Stimulated activated CD8-positive, alpha-beta memory T cell treated with anti-CD3 and anti-CD28 coated beads, Interleukin-4, amount 100 ng/mL, for 24 hours (primary cell): ENCODE measurements at regions not wholly inside any gene's neighbourhood (a gene's known extent, or its start where the extent isn't known, plus 50 kb on each side); places are given as distances from the start of the nearest gene placed in this dataset.
"Not testable (repeated sequence)": the region's sequence is repeated elsewhere in the genome, so short reads cannot be mapped to it uniquely, and the experiment has no call there.

Experiments used
- DNase-seq: peaks from one replicate; pipeline ENCODE4 v3.0.0-alpha.2; 2020; ENCODE audit warnings: low read depth

DNA sequence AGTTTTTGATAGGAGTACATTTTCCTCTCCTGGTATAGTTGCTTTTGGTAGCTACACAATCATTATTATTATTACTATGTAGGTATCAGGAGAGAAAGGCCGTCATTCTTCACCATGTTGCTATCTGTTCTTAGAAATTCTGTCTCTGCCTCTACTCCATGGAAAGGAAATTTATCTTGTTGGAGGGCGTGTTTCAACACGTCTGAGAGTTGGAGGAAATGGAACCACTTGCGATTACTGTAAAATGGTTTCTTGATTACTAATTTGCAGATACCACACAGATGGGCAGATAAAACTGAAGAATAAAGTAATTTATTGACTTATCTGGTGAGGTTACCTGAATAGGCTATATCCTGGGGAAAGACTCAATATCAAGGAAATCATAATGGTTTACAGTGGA, 488.4 kb downstream of the NR2F2 start:
- DNase-seq: no peak

DNA sequence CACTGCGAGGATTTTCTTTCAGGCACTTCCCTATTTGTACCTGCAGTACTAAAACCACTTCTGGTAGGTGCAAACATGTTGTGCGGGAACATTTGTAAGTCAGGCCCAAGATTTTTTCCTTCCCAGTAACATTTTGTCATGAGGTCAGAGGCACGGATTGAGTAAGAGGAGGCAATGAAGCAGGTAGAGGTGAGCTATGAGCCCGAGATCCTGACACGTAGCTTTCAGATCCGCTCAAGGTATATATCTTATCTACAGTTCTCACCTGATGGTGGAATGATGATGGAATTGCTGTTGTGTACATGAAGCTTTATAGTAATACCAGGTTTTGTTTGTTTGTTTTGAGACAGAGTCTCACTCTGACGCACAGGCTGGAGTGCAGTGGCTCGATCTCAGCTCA, 497.5 kb downstream of the NR2F2 start:
- no peak for DNase-seq

DNA sequence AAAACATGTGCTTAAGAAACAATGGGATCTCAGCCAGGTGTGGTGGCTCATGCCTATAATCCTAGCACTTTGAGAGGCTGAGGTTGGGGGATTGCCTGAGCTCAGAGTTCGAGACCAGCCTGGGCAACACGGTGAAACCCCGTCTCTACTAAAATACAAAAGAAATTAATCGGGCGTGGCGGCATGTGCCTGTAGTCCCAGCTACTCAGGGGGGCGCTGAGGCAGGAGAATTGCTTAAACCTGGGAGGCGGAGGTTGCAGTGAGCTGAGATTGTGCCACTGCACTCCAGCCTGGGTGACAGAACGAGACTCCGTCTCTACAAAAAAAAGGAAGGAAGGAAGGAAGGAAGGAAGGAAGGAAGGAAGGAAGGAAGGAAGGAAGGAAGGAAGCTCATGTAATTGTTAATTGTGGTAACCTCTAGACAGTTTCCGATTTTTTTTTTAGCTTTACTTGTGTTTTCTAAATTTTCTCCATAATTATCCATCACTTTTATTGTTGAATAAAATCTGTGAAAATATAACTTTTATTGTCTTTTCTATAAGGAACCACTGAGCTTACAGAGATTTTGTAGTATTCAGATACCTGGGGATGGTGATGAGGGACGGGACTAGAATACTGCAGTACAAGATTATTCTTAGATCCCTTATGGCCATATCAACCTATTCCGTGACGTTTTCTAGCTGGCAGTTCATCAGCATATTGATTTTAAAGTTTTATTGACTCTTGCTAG, 506.9 kb downstream of the NR2F2 start:
- DNase-seq: no peak

DNA sequence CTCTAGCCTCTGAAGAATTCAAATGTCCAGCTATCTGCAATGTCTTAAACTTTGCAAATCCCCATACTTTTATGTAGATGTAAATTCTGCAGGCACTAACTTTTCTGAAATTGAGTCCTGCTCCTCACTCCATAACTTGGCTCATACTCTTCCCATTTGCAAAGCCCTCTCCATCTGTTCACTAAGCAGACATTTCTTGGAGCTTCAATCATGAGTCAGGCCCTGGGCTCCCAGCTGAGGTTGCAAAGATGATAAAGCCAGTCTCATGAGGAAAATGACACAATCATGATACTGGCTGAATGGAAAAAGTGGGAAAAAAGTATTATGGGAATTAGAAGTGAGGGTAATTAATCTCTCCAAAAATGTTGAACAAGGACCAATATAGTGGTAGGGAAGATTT, 507.6 kb downstream of the NR2F2 start:
- DNase-seq: no peak

DNA sequence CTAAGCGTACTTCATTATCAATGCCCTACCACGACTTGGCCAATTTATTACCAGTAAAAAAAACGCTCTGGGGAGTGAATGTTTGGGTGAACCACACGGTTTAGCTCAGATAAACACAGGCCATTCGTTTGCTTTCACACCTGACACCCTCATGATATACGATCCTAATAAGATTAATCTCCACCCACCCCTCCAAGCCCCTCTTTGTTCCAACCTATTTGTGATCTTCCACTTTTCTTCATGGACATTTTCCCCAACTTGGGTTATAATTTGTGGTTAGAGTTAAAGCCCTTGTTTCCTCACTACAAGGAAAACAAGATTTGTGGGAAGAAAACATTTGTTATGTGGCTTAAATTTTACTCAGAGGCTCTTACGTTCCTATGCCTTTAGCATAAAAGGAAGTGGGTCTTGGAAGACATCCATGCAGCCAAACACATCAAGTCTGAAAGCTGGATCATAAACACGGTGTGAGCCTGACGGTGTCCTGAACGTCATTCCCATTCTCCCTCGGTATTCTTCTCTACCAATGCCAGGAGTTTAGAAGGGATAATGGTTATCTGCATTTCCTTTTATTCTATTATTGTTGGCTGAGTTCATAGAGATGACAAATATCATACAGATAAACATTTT, 518.9 kb downstream of the NR2F2 start:
- DNase-seq: no peak

DNA sequence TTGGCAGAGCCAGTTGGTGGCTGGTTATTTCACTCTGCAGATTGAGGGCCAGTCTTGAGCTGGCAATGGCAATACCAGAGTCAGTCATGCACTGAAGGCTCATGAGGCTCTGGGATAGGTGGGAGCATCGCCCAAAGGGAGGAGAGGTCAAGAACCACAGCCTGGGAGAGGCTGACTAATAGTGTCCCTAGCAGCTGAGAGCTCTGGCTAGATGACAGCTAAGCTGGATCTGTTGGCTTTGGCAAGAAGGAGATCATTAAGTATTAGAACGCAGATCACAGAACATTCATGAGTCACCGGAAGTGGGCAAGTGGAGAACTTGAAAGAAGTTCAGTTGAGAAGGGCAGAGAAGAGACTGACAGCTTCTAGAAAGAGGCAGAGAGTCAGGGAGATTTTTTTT, 521.1 kb downstream of the NR2F2 start:
- DNase-seq: no peak

DNA sequence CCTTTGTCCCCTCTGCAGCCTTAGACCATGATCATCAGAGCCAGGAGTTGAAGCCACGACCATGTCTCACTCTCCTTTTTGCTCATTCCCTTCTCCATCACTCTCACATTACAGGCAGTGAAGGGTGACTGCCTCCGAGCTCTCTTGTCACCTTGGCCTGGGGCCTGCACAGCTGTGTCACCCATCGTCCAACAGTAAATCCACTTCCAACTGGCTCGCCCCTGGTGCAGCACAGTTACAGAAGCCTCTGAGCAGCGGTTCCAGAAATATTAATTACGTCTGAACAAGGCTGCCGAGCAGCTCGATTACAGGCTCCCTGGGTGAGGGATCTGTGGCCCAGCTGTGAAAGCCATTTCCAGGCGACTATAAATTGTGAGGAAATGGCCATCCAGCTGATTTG, 528.2 kb downstream of the NR2F2 start:
- DNase-seq: no peak

DNA sequence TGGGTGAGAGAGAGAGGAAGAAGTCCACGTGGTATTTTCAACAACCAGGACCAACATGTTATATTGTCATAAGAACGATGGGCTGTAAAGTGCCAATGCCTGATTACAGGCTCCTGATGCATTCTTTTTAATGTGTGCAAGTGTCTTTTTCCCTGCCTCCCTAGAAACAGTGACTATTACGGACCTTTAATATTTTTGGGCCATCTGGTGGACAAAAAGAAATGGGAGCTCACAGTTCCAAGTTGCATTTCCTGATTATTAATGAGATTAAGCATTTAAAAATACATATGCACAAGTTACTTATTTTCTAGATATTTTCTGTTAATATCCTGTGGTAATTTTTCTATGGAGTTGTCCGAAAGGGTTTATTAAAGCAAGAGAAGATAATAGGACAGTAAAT, 530.2 kb downstream of the NR2F2 start:
- no peak for DNase-seq

DNA sequence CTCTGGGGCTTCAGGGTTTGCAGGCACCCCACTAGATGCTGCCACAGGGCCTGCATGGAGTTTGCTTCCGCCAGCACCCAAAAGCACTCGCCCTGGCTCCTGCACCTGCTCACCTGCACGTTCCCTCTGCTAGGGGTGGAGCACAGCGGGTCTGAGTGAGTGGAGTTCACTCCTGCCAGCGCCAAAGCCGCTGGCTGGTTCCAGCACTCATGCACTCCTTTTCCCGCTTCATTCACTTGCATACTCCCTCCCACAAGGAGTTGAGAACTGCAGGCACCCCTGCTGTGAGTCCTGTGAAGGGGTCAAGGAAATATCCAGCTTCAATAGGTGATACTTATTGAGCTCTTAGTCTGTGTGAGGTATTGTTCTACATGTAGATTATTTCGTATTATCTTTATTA, 537.5 kb downstream of the NR2F2 start:
- no peak for DNase-seq

DNA sequence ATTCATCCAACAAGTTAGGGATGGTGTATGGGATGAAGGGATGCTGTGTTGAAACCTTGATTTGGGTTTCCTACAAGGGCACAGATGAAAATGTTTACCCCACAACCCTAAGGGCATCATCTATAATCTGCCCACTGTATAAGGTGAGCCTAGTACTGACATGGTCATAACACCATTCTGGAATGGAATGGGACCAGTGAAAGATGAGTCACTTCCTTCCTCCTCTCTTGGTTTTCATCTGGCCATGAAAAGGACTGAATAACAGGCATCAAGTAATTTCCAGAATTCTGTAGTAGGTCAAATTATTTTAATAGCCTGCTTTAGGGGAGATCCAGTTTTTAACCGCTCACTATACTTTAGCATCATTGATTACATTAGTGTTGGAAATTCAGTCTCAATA, 538.6 kb downstream of the NR2F2 start:
- no peak for DNase-seq

DNA sequence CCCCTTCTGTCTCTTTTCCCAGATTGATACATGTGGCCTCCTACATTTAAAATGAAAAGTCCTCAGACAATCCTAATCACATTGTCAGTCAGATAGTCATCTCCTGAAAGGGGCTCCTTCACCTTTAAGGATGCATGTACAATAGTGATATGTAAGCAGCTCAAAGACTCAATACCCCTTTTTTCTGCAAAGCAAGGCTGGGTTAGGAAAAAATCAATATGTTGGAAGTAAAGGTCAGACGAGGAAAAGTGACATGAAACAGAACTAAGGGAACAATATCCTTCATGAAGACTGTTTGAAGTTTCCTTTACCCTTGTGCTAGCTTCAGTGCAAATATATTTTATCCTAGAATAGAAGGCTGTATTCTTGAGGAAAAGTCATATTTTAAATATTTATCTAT, 539.3 kb downstream of the NR2F2 start:
- no peak for DNase-seq

DNA sequence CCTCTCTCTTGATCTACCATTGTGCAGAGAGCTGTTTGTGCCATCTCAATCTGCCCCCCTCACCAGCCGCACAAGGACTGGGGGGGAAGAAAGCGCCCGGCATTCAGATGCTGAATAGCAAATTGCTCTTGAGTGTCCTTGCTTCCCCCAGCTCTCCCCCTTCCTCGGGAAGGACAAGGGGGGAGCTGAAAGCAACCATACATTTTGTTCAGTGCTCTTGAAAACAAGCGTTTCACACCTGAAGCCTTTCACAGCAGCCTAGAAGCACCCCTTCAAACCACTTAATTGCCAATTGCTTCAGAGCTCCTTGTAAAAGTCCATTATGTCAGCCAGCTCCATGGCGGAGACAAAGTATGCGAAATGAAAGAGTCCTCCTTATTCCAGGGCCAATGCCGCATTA, 540.1 kb downstream of the NR2F2 start:
- DNase-seq: no peak

DNA sequence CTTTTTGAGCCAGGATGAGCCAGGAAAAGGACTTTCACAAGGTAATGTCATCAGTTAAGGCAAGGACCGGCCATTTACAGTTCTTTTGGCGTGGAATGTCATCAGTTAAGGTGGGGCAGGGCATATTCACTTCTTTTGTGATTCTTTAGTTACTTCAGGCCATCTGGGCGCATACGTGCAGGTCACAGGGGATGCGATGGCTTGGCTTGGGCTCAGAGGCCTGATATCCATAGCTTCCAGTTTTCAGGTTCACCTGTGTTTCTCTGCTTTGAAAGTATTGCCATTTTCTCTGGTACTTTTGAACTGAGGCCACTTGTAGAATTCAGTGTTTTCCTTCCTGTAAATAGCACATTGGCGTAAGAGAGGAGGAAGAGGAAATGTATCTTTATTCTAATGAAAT, 546.9 kb downstream of the NR2F2 start:
- not testable (repeated sequence) for DNase-seq

DNA sequence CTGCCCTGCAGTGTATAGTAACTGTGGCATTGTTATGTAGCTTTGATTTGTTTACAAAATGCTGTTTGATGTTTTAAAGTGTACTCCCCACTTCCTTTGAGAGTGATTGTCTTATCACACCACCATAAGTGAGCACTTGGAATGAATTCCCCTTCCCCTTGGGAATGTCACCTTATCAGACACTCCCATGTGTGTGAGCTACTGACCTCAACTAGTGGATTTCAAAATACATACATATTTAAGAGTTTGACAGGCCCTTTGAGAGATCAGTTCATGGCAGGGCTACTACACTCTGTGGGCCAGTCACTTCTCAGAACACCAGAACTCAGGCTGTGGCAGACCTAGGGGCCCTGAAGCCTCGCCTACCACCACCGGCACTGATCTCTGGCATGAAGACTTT, 547.6 kb downstream of the NR2F2 start:
- no peak for DNase-seq

DNA sequence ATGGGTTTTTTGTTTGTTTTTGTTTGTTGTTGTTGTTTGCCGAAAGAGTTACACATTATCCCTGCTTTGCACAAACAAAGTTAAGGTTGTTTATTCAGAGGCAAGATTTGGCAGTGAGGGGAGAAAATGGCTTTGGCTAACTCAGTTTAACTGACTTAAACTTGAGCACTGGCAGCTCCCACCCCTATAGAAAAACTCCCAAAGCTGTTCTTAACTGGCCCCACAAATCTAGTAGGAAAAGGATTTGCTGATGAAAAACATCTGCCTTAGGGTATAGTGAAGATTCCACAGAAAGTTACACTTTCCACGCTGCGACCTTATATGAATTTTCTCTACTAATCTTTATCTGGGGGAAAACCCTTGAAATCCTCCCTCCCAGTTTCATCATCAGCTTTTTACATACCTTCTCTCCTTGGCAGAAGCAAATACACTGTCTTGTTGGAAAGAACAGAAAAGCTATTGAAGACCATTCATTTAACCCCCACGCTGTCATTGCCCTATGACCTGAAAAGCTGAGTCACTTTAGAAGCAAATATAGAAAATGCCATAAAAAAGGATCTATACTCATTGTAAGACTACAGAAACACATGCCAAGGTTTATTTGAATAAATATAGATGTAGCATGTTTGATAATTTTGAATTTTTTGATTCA, 551.7 kb downstream of the NR2F2 start:
- DNase-seq: no peak

DNA sequence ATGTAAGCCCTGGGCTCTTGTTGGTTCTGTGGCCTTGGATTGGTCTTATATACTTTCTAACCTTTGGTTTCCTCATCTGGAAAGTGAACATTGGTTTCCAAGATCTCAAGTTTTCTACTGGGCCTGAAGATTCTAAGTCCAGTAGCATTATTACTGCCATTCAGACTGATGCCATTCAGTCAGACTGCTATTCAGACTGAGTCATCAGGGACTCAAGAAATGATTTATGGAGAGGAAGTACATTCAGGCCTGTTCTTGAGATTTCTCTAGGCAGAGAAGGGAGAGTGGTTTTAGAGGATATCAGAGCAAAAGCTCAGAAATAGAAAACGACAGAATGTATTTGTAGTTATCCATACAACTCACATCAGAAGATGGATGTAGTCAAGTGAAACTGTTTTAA, 557.2 kb downstream of the NR2F2 start:
- DNase-seq: no peak

DNA sequence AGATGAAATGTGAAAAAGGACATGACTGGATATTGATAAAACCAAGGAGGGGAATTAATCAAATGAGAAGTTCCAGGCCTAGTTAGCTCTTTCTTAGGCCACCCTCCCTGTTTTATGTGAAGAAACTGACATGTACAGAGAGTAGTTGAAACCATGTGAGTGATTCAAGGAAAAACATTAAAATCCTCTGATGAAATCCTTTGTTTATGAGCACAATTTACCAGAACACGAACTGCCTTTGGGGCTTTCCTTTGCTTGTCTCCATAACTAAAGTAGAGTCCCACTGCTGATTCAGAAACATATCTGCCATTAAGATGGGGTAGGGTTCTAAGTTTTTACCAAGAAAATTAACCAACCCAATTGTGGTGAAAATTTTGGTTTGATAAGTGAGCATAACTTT, 558.3 kb downstream of the NR2F2 start:
- DNase-seq: no peak

DNA sequence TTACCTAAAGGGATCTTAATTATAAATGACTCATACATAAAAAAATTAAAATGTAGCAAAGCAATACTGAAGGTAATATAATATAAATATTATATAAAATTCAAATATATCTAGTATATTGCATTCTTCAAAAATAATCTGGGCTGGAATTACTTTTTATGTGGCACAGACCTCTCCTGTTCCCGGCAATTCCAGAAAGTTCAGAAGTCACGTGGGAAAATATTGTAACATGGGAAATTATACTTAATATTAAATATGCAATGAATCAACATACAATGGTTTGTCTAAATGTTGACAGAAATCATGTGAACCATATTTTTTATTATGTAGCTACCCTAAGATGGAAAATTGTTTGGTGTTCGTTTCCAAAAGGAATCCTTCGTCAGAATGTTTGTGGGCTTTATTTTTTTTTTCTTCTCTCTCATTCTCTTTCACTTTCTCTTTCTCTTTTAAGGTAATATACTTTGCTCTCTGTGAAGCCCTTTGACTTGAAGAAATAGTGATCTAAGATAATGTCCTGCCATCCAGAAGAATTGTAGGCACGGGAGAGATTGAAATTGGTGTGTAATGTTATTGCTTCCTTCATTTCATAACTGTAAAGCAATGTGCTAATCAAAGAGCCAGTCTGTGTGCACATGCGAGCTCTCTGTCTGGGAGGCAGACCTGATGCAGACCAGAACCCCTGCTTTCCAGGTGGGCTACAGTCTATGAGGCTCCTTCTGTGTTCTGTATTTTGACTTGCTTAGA, 559.4 kb downstream of the NR2F2 start:
- no peak for DNase-seq

DNA sequence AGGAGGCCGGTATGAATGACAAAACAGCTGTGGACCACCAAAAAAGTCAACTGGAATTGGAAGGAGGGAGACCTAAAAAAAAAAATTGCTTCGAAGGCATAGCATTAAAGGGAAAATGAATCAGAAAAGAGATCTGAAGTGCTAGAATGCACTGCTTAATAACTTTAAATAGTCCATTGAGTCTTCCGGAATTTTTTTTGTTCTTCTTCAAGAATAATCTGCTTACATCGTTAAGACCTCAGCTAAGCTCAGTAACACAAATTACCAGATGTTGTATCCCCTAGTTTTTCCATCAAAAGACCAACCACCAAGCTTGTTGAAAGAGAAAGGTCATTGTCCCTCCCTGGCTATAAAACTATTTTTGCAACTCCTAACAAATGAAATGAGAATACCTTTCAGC, 560.5 kb downstream of the NR2F2 start:
- no peak for DNase-seq

DNA sequence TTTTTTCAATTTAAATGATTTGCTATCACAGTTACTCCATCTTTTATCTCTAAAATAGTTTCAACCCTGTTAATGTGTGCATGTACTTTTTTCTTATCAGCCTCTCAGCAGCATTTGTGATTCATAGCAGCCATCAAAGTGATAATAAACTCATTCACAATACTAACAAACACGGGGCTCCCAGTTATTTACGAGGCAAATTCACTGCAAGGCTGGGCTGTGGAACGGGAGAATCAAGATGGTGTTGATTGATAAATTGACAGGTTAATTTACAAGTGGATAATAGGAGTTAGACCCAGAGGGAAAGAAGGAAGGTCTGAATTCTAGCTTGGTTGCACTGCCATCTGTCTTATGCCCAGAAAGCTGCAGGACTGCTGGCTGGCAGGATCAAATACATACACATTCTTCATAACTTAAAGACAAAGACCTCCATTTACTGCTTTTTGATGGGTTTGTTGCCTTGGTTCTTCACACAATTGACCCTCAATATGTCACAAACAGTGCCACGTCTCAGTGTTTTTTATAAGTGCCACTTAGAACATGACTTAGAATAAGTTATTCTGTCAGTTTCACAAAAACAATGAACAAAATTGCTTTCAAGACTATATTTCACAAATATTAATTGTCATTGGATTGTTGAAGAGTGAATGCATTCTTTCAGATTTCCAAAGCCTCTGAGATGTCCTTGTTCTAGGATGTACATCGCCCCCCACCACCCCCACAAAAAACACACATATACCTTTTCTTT, 562.8 kb downstream of the NR2F2 start:
- DNase-seq: no peak

DNA sequence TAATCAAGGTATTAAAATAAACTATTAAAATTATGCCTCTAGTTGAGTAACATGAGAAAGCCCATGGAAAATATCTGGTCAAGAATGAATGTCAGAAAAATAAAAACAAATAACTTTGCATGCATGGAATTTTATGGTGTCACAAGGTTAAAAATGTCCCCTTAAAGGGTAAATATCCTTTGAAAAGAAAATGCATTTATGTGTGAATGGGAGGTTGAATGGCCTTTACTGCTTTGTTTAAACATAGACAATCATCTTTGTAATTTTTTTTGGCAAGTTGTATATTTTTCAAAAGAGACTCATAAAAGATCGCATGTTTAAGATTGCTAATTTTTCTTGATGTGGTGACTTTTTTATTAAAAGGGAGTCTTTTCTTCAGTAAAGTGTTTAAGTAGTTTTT, 564.2 kb downstream of the NR2F2 start:
- DNase-seq: no peak

DNA sequence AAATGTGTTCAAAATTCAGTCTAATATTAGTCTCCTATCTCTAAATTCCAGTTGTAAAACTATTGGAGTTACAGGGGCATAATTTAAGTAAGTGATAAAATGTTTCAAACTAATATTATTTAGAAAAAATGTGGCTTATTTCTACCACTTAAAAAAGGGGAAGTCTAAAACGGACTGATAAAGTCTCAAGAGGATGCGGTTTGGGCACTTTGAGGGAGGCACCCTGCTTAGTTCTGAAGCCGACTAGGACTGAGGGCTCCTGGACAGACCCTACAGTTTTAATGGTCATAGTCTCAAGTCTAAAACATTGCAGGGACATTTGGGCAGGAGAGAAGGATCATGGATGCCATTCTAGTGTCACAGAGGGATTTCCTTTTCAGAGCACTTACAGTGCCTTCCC, 566.3 kb downstream of the NR2F2 start:
- DNase-seq: no peak
